ENCODE measurements at regions not wholly inside any gene's neighbourhood (a gene's known extent, or its start where the extent isn't known, plus 50 kb on each side); places are given as distances from the start of the nearest gene placed in this dataset.
A peak's percentile ranks its signal among the peaks of the same experiment; 100 is the strongest.
"Not testable (repeated sequence)": the region's sequence is repeated elsewhere in the genome, so short reads cannot be mapped to it uniquely, and the experiment has no call there.

- DNase-seq = no peak
- WGBS (ENCODE audit: extremely low coverage, insufficient coverage, low lambda C conversion rate) = no CpG with 5 or more reads among the region's 2 CpGs
These were observed 53.6 kb downstream of the APCS start for GRCh38 chr1:159641221-159641620.

GRCh38 chr1:159646687-159647086 is 59.1 kb downstream of the APCS start:
- Histone ChIP-seq H3K9ac (ENCODE audit: low read length) (no peak overlapping the region), H3K18ac (ENCODE audit: low read length) (no peak overlapping the region), H3K36me3 (ENCODE audit: control insufficient read depth, insufficient read depth, low read length) (no peaks in the 10 kb centered on the region), H3K27ac (ENCODE audit: low read depth, low read length) (no peak overlapping the region), H4K5ac (ENCODE audit: low read length) (no peak overlapping the region), H2BK5ac (ENCODE audit: low read length) (no peak overlapping the region), H3K4me3 (ENCODE audit: low read length) (no peak overlapping the region), H3K27me3 (ENCODE audit: insufficient read depth, low read length, poor library complexity) (no peaks in the 10 kb centered on the region), H3K4ac (ENCODE audit: low read depth, low read length) (no peak overlapping the region), H3K79me2 (ENCODE audit: control insufficient read depth, insufficient read depth, low read length) (no peaks in the 10 kb centered on the region), H2BK15ac (replicated peaks; ENCODE audit: low read depth) (no peak overlapping the region), H2AK5ac (ENCODE audit: low read length) (no peak overlapping the region), H3K4me2 (ENCODE audit: low read length) (no peak overlapping the region), H3K56ac (ENCODE audit: low read length) (no peak overlapping the region), H3K4me1 (ENCODE audit: control insufficient read depth, low read depth, low read length) (no peaks in the 10 kb centered on the region), H2BK120ac (ENCODE audit: low read depth, low read length) (no peak overlapping the region), H3K23ac (ENCODE audit: low read length) (no peak overlapping the region), H4K8ac (ENCODE audit: low read depth, low read length) (no peak overlapping the region), H3K79me1 (ENCODE audit: low read length) (no peaks in the 10 kb centered on the region)
- DNase-seq = no peak

More at GRCh38 chr1:159641221-159641620, 53.6 kb downstream of the APCS start:
- H3K79me1 ChIP-seq (ENCODE audit: low read length) = no peaks in the 10 kb centered on the region
- no peak overlapping the region for H2AK5ac ChIP-seq (ENCODE audit: low read length)
- H3K79me2 ChIP-seq (ENCODE audit: control insufficient read depth, insufficient read depth, low read length) = no peaks in the 10 kb centered on the region
- no peak overlapping the region for H2BK15ac ChIP-seq (replicated peaks; ENCODE audit: low read depth)
- no peaks in the 10 kb centered on the region for H3K27me3 ChIP-seq (ENCODE audit: insufficient read depth, low read length, poor library complexity)
- no peak overlapping the region for H3K18ac ChIP-seq (ENCODE audit: low read length)
- no peak overlapping the region for H3K4me2 ChIP-seq (ENCODE audit: low read length)
- H3K4ac ChIP-seq (ENCODE audit: low read depth, low read length) = no peak overlapping the region
- no peak overlapping the region for H3K4me3 ChIP-seq (ENCODE audit: low read length)
- H3K9ac ChIP-seq (ENCODE audit: low read length) = no peak overlapping the region
- no peak overlapping the region for H2BK120ac ChIP-seq (ENCODE audit: low read depth, low read length)
- H4K5ac ChIP-seq (ENCODE audit: low read length) = no peak overlapping the region
- no peak overlapping the region for H3K56ac ChIP-seq (ENCODE audit: low read length)
- no peak overlapping the region for H4K8ac ChIP-seq (ENCODE audit: low read depth, low read length)
- H3K23ac ChIP-seq (ENCODE audit: low read length) = no peak overlapping the region
- H2BK5ac ChIP-seq (ENCODE audit: low read length) = no peak overlapping the region
- H3K4me1 ChIP-seq (ENCODE audit: control insufficient read depth, low read depth, low read length) = no peaks in the 10 kb centered on the region
- no peak overlapping the region for H3K27ac ChIP-seq (ENCODE audit: low read depth, low read length)
- no peaks in the 10 kb centered on the region for H3K36me3 ChIP-seq (ENCODE audit: control insufficient read depth, insufficient read depth, low read length)

GRCh38 chr1:159647616-159648015 is 60.0 kb downstream of the APCS start:
- Histone ChIP-seq H2BK120ac (ENCODE audit: low read depth, low read length) (no peak overlapping the region), H4K8ac (ENCODE audit: low read depth, low read length) (no peak overlapping the region), H3K27me3 (ENCODE audit: insufficient read depth, low read length, poor library complexity) (no peaks in the 10 kb centered on the region), H3K4ac (ENCODE audit: low read depth, low read length) (no peak overlapping the region), H2BK5ac (ENCODE audit: low read length) (no peak overlapping the region), H4K5ac (ENCODE audit: low read length) (no peak overlapping the region), H3K79me1 (ENCODE audit: low read length) (no peaks in the 10 kb centered on the region), H3K4me3 (ENCODE audit: low read length) (no peak overlapping the region), H3K18ac (ENCODE audit: low read length) (no peak overlapping the region), H3K9ac (ENCODE audit: low read length) (no peak overlapping the region), H3K4me2 (ENCODE audit: low read length) (no peak overlapping the region), H3K56ac (ENCODE audit: low read length) (no peak overlapping the region), H3K36me3 (ENCODE audit: control insufficient read depth, insufficient read depth, low read length) (no peaks in the 10 kb centered on the region), H3K4me1 (ENCODE audit: control insufficient read depth, low read depth, low read length) (no peaks in the 10 kb centered on the region), H3K79me2 (ENCODE audit: control insufficient read depth, insufficient read depth, low read length) (no peaks in the 10 kb centered on the region), H3K27ac (ENCODE audit: low read depth, low read length) (no peak overlapping the region), H2BK15ac (replicated peaks; ENCODE audit: low read depth) (no peak overlapping the region), H3K23ac (ENCODE audit: low read length) (no peak overlapping the region), H2AK5ac (ENCODE audit: low read length) (no peak overlapping the region)
- no CpG with 5 or more reads among the region's 2 CpGs for WGBS (ENCODE audit: extremely low coverage, insufficient coverage, low lambda C conversion rate)
- no peak for DNase-seq

GRCh38 chr1:159652506-159652905 is 61.9 kb downstream of the CRP start:
- Histone ChIP-seq H3K4me2 (ENCODE audit: low read length) (no peak overlapping the region), H2BK120ac (ENCODE audit: low read depth, low read length) (no peak overlapping the region), H2AK5ac (ENCODE audit: low read length) (no peak overlapping the region), H3K23ac (ENCODE audit: low read length) (no peak overlapping the region), H3K56ac (ENCODE audit: low read length) (no peak overlapping the region), H3K4me3 (ENCODE audit: low read length) (no peak overlapping the region), H3K27ac (ENCODE audit: low read depth, low read length) (no peak overlapping the region), H2BK5ac (ENCODE audit: low read length) (no peak overlapping the region), H4K8ac (ENCODE audit: low read depth, low read length) (no peak overlapping the region), H4K5ac (ENCODE audit: low read length) (no peak overlapping the region), H3K4ac (ENCODE audit: low read depth, low read length) (no peak overlapping the region), H3K79me2 (ENCODE audit: control insufficient read depth, insufficient read depth, low read length) (no peaks in the 10 kb centered on the region), H2BK15ac (replicated peaks; ENCODE audit: low read depth) (no peak overlapping the region), H3K27me3 (ENCODE audit: insufficient read depth, low read length, poor library complexity) (no peaks in the 10 kb centered on the region), H3K18ac (ENCODE audit: low read length) (no peak overlapping the region), H3K4me1 (ENCODE audit: control insufficient read depth, low read depth, low read length) (no peaks in the 10 kb centered on the region), H3K9ac (ENCODE audit: low read length) (no peak overlapping the region), H3K79me1 (ENCODE audit: low read length) (no peaks in the 10 kb centered on the region), H3K36me3 (ENCODE audit: control insufficient read depth, insufficient read depth, low read length) (no peaks in the 10 kb centered on the region)
- peak; percentile 11 for DNase-seq
- WGBS (ENCODE audit: extremely low coverage, insufficient coverage, low lambda C conversion rate) = no CpG with 5 or more reads among the region's 1 CpG

- H3K56ac ChIP-seq (ENCODE audit: low read length) = no peak overlapping the region
- H3K36me3 ChIP-seq (ENCODE audit: control insufficient read depth, insufficient read depth, low read length) = no peaks in the 10 kb centered on the region
- H3K79me2 ChIP-seq (ENCODE audit: control insufficient read depth, insufficient read depth, low read length) = no peaks in the 10 kb centered on the region
- H3K4me1 ChIP-seq (ENCODE audit: control insufficient read depth, low read depth, low read length) = no peaks in the 10 kb centered on the region
- H3K23ac ChIP-seq (ENCODE audit: low read length) = no peak overlapping the region
- H3K4me2 ChIP-seq (ENCODE audit: low read length) = no peak overlapping the region
- no peak overlapping the region for H2BK5ac ChIP-seq (ENCODE audit: low read length)
- H4K5ac ChIP-seq (ENCODE audit: low read length) = no peak overlapping the region
- H3K18ac ChIP-seq (ENCODE audit: low read length) = no peak overlapping the region
- H3K4ac ChIP-seq (ENCODE audit: low read depth, low read length) = no peak overlapping the region
- H3K79me1 ChIP-seq (ENCODE audit: low read length) = no peaks in the 10 kb centered on the region
- H2AK5ac ChIP-seq (ENCODE audit: low read length) = no peak overlapping the region
- no peak overlapping the region for H2BK15ac ChIP-seq (replicated peaks; ENCODE audit: low read depth)
- H3K9ac ChIP-seq (ENCODE audit: low read length) = no peak overlapping the region
- no peaks in the 10 kb centered on the region for H3K27me3 ChIP-seq (ENCODE audit: insufficient read depth, low read length, poor library complexity)
- no peak overlapping the region for H4K8ac ChIP-seq (ENCODE audit: low read depth, low read length)
- H2BK120ac ChIP-seq (ENCODE audit: low read depth, low read length) = no peak overlapping the region
- H3K27ac ChIP-seq (ENCODE audit: low read depth, low read length) = no peak overlapping the region
- DNase-seq = no peak
- no peak overlapping the region for H3K4me3 ChIP-seq (ENCODE audit: low read length)
These were observed 61.2 kb downstream of the CRP start for GRCh38 chr1:159653201-159653600.

- not testable (repeated sequence) for H3K4me1 ChIP-seq (ENCODE audit: control insufficient read depth, low read depth, low read length); H3K18ac ChIP-seq (ENCODE audit: low read length); H3K4me3 ChIP-seq (ENCODE audit: low read length); H3K9ac ChIP-seq (ENCODE audit: low read length); H2BK120ac ChIP-seq (ENCODE audit: low read depth, low read length); H3K56ac ChIP-seq (ENCODE audit: low read length); H3K27ac ChIP-seq (ENCODE audit: low read depth, low read length); H2AK5ac ChIP-seq (ENCODE audit: low read length); H3K79me1 ChIP-seq (ENCODE audit: low read length); H3K4me2 ChIP-seq (ENCODE audit: low read length); H3K79me2 ChIP-seq (ENCODE audit: control insufficient read depth, insufficient read depth, low read length); H3K4ac ChIP-seq (ENCODE audit: low read depth, low read length); DNase-seq; H4K8ac ChIP-seq (ENCODE audit: low read depth, low read length); H2BK5ac ChIP-seq (ENCODE audit: low read length); H3K36me3 ChIP-seq (ENCODE audit: control insufficient read depth, insufficient read depth, low read length); H4K5ac ChIP-seq (ENCODE audit: low read length); H2BK15ac ChIP-seq (replicated peaks; ENCODE audit: low read depth); H3K27me3 ChIP-seq (ENCODE audit: insufficient read depth, low read length, poor library complexity); H3K23ac ChIP-seq (ENCODE audit: low read length)
- no CpG with 5 or more reads among the region's 2 CpGs for WGBS (ENCODE audit: extremely low coverage, insufficient coverage, low lambda C conversion rate)
These were observed 56.9 kb downstream of the CRP start for GRCh38 chr1:159657477-159657876.

Data from mesendoderm (in vitro differentiated cells).